ENCODE measurements at regions not wholly inside any gene's neighbourhood (a gene's known extent, or its start where the extent isn't known, plus 50 kb on each side); places are given as distances from the start of the nearest gene placed in this dataset.
"Not testable (repeated sequence)": the region's sequence is repeated elsewhere in the genome, so short reads cannot be mapped to it uniquely, and the experiment has no call there.

DNA sequence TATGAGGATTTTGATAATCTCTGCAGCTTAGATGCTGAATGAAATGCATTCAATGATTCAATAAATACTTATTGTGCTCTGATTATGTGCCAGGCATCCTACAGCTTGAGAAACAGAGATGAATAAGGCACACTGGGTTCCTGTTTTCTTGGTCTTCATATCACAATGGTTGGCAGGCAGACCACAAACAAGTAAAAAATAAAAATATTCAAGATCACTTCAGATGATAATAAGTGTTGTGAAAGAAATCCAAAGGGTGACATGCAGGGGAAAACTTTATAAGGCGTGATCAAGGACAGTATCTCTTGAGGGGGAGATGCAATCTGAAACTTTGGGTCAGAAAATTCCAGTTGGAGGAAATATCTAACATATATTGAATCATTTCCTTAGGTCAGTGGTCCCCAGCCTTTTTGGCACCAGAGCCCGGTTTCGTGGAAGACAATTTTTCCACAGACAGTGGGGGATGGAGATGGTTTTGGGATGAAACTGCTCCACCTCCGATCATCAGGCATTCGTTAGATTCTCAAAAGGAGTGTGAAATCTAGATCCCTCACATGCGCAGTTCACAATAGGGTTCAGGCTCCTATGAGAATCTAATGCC lies 73.7 kb upstream of the RAP1B start:
- Histone ChIP-seq H3K4me2 (no peak overlapping the region), H3K27ac (no peak overlapping the region), H2AFZ (ENCODE audit: low read depth) (no peak overlapping the region), H4K20me1 (ENCODE audit: insufficient read depth) (no peaks in the 10 kb centered on the region), H3K9ac (no peak overlapping the region), H3K79me2 (ENCODE audit: insufficient read depth, low read depth) (no peaks in the 10 kb centered on the region), H3K36me3 (ENCODE audit: insufficient read depth) (no peaks in the 10 kb centered on the region), H3K27me3 (ENCODE audit: insufficient read depth, low read depth) (no peaks in the 10 kb centered on the region), H3K4me1 (ENCODE audit: low read depth, poor library complexity, severe bottlenecking) (peaks cover 9% of the 10 kb centered on the region), H3K4me3 (IDR thresholded peaks at IDR 0.05; ENCODE audit: insufficient read depth, low read depth, low read length) (no peak overlapping the region)
- TF ChIP-seq, protein P1, sequence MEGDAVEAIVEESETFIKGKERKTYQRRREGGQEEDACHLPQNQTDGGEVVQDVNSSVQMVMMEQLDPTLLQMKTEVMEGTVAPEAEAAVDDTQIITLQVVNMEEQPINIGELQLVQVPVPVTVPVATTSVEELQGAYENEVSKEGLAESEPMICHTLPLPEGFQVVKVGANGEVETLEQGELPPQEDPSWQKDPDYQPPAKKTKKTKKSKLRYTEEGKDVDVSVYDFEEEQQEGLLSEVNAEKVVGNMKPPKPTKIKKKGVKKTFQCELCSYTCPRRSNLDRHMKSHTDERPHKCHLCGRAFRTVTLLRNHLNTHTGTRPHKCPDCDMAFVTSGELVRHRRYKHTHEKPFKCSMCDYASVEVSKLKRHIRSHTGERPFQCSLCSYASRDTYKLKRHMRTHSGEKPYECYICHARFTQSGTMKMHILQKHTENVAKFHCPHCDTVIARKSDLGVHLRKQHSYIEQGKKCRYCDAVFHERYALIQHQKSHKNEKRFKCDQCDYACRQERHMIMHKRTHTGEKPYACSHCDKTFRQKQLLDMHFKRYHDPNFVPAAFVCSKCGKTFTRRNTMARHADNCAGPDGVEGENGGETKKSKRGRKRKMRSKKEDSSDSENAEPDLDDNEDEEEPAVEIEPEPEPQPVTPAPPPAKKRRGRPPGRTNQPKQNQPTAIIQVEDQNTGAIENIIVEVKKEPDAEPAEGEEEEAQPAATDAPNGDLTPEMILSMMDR (conservative IDR thresholded peaks at IDR 0.05; ENCODE audit: low read depth, low read length): no peak

DNA sequence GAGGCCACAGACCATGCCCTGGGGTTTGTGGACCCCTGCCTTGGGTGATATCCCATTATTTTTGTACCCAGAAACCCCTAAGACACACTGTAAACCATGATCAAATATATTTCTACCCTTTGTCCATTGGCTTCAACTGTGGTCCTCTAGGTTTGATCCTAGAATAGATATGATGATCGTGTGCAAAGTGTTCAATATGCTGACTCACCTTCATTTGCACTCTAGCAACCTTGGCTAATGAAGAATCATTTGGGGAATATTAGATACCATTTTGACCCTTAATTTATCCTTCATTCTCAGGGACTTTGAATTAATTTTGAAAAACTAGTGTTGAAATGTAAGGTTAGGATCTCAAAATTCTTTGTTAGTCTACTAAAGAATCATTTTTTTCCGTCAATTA lies 73.1 kb upstream of the RAP1B start:
- TF ChIP-seq, protein P1 (conservative IDR thresholded peaks at IDR 0.05; ENCODE audit: low read depth, low read length): no peak
- H3K36me3 ChIP-seq (ENCODE audit: insufficient read depth): no peaks in the 10 kb centered on the region
- no peak overlapping the region for H2AFZ ChIP-seq (ENCODE audit: low read depth)
- no peak overlapping the region for H3K27ac ChIP-seq
- H4K20me1 ChIP-seq (ENCODE audit: insufficient read depth): no peaks in the 10 kb centered on the region
- no peak overlapping the region for H3K4me3 ChIP-seq (IDR thresholded peaks at IDR 0.05; ENCODE audit: insufficient read depth, low read depth, low read length)
- H3K27me3 ChIP-seq (ENCODE audit: insufficient read depth, low read depth): no peaks in the 10 kb centered on the region
- H3K4me1 ChIP-seq (ENCODE audit: low read depth, poor library complexity, severe bottlenecking): peaks cover 9% of the 10 kb centered on the region
- no peak overlapping the region for H3K4me2 ChIP-seq
- H3K79me2 ChIP-seq (ENCODE audit: insufficient read depth, low read depth): no peaks in the 10 kb centered on the region
- no peak overlapping the region for H3K9ac ChIP-seq

DNA sequence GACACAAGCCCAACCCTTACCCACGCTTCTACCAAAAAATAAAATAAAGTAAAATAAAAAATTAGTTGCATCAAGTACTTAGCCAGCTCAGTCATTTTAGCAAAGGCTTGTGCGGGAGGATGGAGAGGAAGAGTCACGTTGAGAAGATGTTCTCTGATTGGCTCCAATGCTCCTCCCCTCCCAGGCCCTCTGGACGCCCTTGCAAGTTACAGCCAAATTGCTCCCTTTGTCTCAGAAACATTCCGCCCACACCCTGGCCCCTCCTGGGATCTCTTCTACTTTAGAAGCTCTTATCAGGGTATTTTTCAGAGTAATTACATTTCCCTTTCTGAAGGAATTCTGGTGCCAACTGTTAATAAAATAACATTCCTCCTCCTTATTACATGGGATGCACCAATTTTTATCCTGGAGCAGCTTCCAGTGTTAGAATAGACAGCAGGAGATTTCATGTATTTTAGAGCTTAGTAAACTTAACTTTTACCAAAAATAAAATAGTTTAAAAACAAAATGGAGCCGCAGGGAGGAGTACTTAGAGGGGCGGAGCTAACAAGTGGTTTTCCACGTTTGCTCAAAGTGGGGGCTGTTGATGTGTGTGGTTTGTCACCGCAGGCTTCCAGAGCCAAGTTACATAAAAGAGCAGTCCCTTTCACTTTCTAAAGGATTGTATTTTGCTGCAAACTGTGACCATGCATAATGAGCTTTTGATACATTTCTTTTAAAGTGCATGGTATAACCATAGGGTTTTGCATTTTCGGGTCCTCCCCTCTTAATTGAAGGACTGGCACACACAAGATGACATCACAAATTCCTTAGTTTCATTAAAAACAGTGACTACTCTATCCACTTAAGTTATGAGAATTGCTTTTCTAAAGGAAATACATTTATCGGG lies 71.7 kb upstream of the RAP1B start:
- TF ChIP-seq, protein P1 (conservative IDR thresholded peaks at IDR 0.05; ENCODE audit: low read depth, low read length): no peak
- H3K36me3 ChIP-seq (ENCODE audit: insufficient read depth): no peaks in the 10 kb centered on the region
- H4K20me1 ChIP-seq (ENCODE audit: insufficient read depth): no peaks in the 10 kb centered on the region
- H3K9ac ChIP-seq: no peak overlapping the region
- H3K27ac ChIP-seq: no peak overlapping the region
- 0 out of 2 replicates have a peak overlapping the region, but pooled peaks have one; percentile 1 for H2AFZ ChIP-seq (ENCODE audit: low read depth)
- H3K4me1 ChIP-seq (ENCODE audit: low read depth, poor library complexity, severe bottlenecking): peaks cover 9% of the 10 kb centered on the region
- H3K4me2 ChIP-seq: 0 out of 2 replicates have a peak overlapping the region, but pooled peaks have one; percentile 0
- no peaks in the 10 kb centered on the region for H3K27me3 ChIP-seq (ENCODE audit: insufficient read depth, low read depth)
- no peaks in the 10 kb centered on the region for H3K79me2 ChIP-seq (ENCODE audit: insufficient read depth, low read depth)
- H3K4me3 ChIP-seq (IDR thresholded peaks at IDR 0.05; ENCODE audit: insufficient read depth, low read depth, low read length): no peak overlapping the region

- TF ChIP-seq, protein P1 (conservative IDR thresholded peaks at IDR 0.05; ENCODE audit: low read depth, low read length): no peak
- Histone ChIP-seq H3K4me1 (ENCODE audit: low read depth, poor library complexity, severe bottlenecking) (peaks cover 9% of the 10 kb centered on the region), H3K79me2 (ENCODE audit: insufficient read depth, low read depth) (no peaks in the 10 kb centered on the region), H3K9ac (no peak overlapping the region), H4K20me1 (ENCODE audit: insufficient read depth) (no peaks in the 10 kb centered on the region), H2AFZ (ENCODE audit: low read depth) (no peak overlapping the region), H3K36me3 (ENCODE audit: insufficient read depth) (no peaks in the 10 kb centered on the region), H3K4me2 (0 out of 2 replicates have a peak overlapping the region, but pooled peaks have one; percentile 0), H3K4me3 (IDR thresholded peaks at IDR 0.05; ENCODE audit: insufficient read depth, low read depth, low read length) (no peak overlapping the region), H3K27ac (no peak overlapping the region), H3K27me3 (ENCODE audit: insufficient read depth, low read depth) (no peaks in the 10 kb centered on the region)
These were observed 71.1 kb upstream of the RAP1B start for GRCh38 chr12:68539615-68539952.

DNA sequence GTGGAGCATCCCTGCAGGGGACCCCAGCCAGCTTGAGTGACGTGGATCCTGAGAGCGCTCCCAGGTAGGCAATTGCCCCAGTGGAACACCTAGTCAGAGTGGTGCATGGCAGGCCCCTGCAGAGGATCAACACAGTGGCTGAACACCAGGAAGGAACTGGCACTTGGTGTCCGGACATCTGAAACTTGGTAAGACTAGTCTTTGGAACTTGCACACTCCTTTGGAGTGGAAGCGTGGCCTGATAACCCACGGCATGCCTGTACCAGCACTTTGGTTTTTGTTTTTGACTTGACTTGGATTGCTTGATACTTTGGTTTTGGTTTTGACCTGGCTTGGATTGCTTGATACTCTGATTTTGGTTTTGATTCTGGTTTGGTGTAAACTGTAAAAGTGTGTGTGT lies 69.9 kb upstream of the RAP1B start:
- H3K9ac ChIP-seq; H3K27me3 ChIP-seq (ENCODE audit: insufficient read depth, low read depth); H3K4me2 ChIP-seq; H3K36me3 ChIP-seq (ENCODE audit: insufficient read depth); H3K4me3 ChIP-seq (IDR thresholded peaks at IDR 0.05; ENCODE audit: insufficient read depth, low read depth, low read length); H2AFZ ChIP-seq (ENCODE audit: low read depth); H3K27ac ChIP-seq; H3K79me2 ChIP-seq (ENCODE audit: insufficient read depth, low read depth); H4K20me1 ChIP-seq (ENCODE audit: insufficient read depth); H3K4me1 ChIP-seq (ENCODE audit: low read depth, poor library complexity, severe bottlenecking): not testable (repeated sequence)

DNA sequence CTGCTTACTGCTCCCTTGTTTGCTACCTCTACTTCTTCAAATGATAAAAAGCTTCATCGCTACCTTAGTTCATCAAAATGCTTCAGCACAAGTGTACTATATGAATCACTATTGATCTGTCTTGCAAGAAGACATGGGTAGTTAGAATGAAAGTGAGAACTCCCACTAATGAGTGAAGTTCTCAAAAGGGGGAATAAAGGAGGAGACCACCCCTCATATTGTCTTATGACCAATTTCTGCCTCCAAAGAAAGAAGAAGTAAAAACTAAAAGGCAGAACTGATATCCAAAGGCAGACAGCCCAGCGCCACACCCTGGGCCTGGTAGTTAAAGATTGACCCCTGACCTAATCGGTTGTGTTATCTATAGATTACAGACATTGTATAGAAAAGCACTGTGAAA lies 63.4 kb upstream of the RAP1B start:
- H3K27ac ChIP-seq; H3K36me3 ChIP-seq (ENCODE audit: insufficient read depth); H3K4me2 ChIP-seq; H3K79me2 ChIP-seq (ENCODE audit: insufficient read depth, low read depth); H3K4me1 ChIP-seq (ENCODE audit: low read depth, poor library complexity, severe bottlenecking); H4K20me1 ChIP-seq (ENCODE audit: insufficient read depth); H3K4me3 ChIP-seq (IDR thresholded peaks at IDR 0.05; ENCODE audit: insufficient read depth, low read depth, low read length); H3K27me3 ChIP-seq (ENCODE audit: insufficient read depth, low read depth); H2AFZ ChIP-seq (ENCODE audit: low read depth); H3K9ac ChIP-seq: not testable (repeated sequence)

All from KMS-11 (cell line).